ENCODE measurements at regions not wholly inside any gene's neighbourhood (a gene's known extent, or its start where the extent isn't known, plus 50 kb on each side); places are given as distances from the start of the nearest gene placed in this dataset.

DNA sequence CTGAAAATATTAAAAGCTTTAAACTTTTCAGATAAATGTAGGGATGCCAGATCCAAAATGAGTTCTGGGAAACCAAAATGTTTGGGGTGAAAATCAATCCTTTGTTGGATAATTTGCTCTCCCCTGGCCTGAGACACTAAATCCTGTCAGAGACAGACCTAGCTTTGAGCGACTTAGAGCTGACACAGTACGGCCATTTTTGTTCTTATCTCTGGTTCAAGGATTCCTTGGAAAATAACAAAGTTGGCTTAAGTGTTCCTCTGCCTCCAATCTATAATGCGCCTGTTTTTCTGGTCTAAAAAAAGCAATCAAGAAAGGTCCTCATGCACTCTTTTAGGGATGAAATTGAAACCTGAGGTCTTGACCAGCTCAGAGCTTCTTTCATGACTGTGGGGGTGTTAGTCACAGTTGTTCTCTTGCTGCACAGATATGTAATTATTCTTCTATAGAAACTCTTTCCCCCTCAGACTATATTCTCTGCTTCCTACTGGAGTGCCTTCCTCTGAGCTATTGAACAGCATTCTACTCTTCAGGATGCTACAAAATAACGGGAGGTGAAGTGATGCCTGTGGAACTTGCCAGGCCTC, 52.3 kb upstream of the EGLN3 start:
- no peak for TF ChIP-seq CTCF (IDR thresholded peaks at IDR 0.05; ENCODE audit: borderline replicate concordance, extremely low read depth, insufficient read depth)
- Histone ChIP-seq H3K27ac (ENCODE audit: low read depth in 2 of 2, low read length in 2 of 2) (no peak overlapping the region), H3K4me3 (ENCODE audit: low read length in 3 of 3) (no peak overlapping the region), H3K36me3 (ENCODE audit: control insufficient read depth in 2 of 3, insufficient read depth in 3 of 3, low read length in 3 of 3) (no peaks in the 10 kb centered on the region), H3K4me1 (ENCODE audit: control insufficient read depth in 2 of 3, insufficient read depth in 2 of 3, low read depth in 1 of 3, low read length in 3 of 3) (no peaks in the 10 kb centered on the region), H3K9ac (ENCODE audit: low read length in 3 of 3) (no peak overlapping the region), H3K27me3 (ENCODE audit: control insufficient read depth, insufficient read depth, low read length) (no peaks in the 10 kb centered on the region), H3K9me3 (ENCODE audit: control insufficient read depth in 2 of 3, insufficient read depth in 1 of 3, low read length in 3 of 3) (no peaks in the 10 kb centered on the region)
- no peak for FAIRE-seq
- intact Hi-C loops (cut with DNase I), result no loop called here
- DNase-seq, result no peak
